SU-DHL-6 (cell line): ENCODE measurements at regions not wholly inside any gene's neighbourhood (a gene's known extent, or its start where the extent isn't known, plus 50 kb on each side); places are given as distances from the start of the nearest gene placed in this dataset.

Source experiments
- H2AFZ ChIP-seq: fragments of 200-600 bp; sonication (generic); 2 replicates; pipeline ENCODE4 v1.6.1; 2014; ENCODE audit warnings: low read depth, mild to moderate bottlenecking, moderate library complexity, mixed read lengths, antibody characterized with exemption, low read length; ENCODE audit not compliant: severe bottlenecking
- H3F3A ChIP-seq: fragments of 200-600 bp; shearing (Covaris generic); 2 replicates; pipeline ENCODE4 v1.6.0; 2016; ENCODE audit warnings: antibody characterized with exemption, mild to moderate bottlenecking; ENCODE audit not compliant: insufficient read depth
- H3K27ac ChIP-seq: fragments of 200-600 bp; sonication (generic); 2 replicates; pipeline ENCODE4 v1.5.1; 2016; ENCODE audit warnings: low read depth, mild to moderate bottlenecking, low read length, moderate library complexity, mixed read lengths
- H3K27me3 ChIP-seq: fragments of 200-600 bp; sonication (generic), shearing (Covaris generic); 2 replicates; pipeline ENCODE4 v1.6.0; 2014; ENCODE audit warnings: mild to moderate bottlenecking, low read length
- H3K36me3 ChIP-seq: fragments of 200-600 bp; sonication (generic); 2 replicates; pipeline ENCODE4 v1.6.1; 2014; ENCODE audit warnings: mild to moderate bottlenecking, low read length, mixed read lengths
- H3K4me2 ChIP-seq: fragments of 300-600, 200-600 bp; shearing (Covaris generic), sonication (generic); 2 replicates; pipeline ENCODE4 v1.6.0; 2014; ENCODE audit warnings: low read length, low read depth, mild to moderate bottlenecking; ENCODE audit not compliant: poor library complexity, severe bottlenecking
- H3K4me3 ChIP-seq: fragments of 200-600 bp; sonication (generic); 2 replicates; pipeline ENCODE4 v1.5.1; 2014; ENCODE audit warnings: antibody characterized with exemption, low read length, mild to moderate bottlenecking, mixed read lengths; ENCODE audit not compliant: insufficient read depth, poor library complexity, severe bottlenecking
- H3K79me2 ChIP-seq: fragments of 200-600 bp; sonication (generic); 2 replicates; pipeline ENCODE4 v1.6.1; 2014; ENCODE audit warnings: mild to moderate bottlenecking, low read length, moderate library complexity; ENCODE audit not compliant: insufficient read depth
- H3K9ac ChIP-seq: fragments of 200-600 bp; sonication (generic); 2 replicates; pipeline ENCODE4 v1.7.0; 2014; ENCODE audit warnings: mild to moderate bottlenecking, low read length
- H3K9me2 ChIP-seq: fragments of 200-600 bp; sonication (generic); replicated peaks from 2 replicates; pipeline ENCODE4 v1.6.1; 2014; ENCODE audit warnings: low read length; ENCODE audit not compliant: insufficient read depth
- H3K9me3 ChIP-seq: fragments of 200-600 bp; sonication (generic); 2 replicates; pipeline ENCODE4 v1.6.1; 2014; ENCODE audit warnings: low read length, mixed read lengths; ENCODE audit not compliant: insufficient read depth
- H4K20me1 ChIP-seq: fragments of 200-600 bp; sonication (generic); 2 replicates; pipeline ENCODE4 v1.6.1; 2014; ENCODE audit warnings: low read depth, mild to moderate bottlenecking, antibody characterized with exemption, low read length, moderate library complexity, mixed read lengths
- EZH2phosphoT487 ChIP-seq: fragments of 200-600 bp; sonication (generic), shearing (Covaris generic); conservative IDR thresholded peaks from 2 replicates; pipeline ENCODE4 v1.6.1; 2018; ENCODE audit warnings: mild to moderate bottlenecking, antibody characterized with exemption, low read length, moderate library complexity, mixed read lengths
- TF ChIP-seq, protein P1 (sequence below): fragments of 200-600 bp; sonication (generic); IDR thresholded peaks from one replicate; pipeline ENCODE4 v1.5.1; 2017; ENCODE audit warnings: antibody characterized with exemption, mild to moderate bottlenecking, low read length, moderate library complexity; ENCODE audit not compliant: insufficient read depth, poor library complexity, severe bottlenecking

DNA sequence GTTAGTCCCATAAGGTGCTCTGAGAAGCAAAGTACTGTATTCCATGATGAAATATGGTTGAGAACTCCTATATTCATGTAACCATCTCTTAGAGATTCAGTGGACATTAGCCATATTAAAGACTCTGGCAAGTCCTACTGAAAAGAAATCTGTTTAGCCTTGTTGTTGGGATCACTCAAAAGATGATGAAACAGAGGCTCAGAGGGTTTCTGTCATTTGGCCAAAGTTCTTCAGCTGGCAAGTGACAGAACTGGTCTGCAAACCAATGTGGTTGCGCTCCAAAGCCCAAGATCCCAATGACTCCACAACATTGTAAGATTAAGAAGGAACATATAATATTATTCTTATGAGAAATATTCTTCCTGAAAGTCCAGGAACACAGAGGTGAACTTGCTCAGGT lies 462.9 kb downstream of the ACTL7B start:
- no peak for TF ChIP-seq EZH2phosphoT487
- TF ChIP-seq, protein P1, sequence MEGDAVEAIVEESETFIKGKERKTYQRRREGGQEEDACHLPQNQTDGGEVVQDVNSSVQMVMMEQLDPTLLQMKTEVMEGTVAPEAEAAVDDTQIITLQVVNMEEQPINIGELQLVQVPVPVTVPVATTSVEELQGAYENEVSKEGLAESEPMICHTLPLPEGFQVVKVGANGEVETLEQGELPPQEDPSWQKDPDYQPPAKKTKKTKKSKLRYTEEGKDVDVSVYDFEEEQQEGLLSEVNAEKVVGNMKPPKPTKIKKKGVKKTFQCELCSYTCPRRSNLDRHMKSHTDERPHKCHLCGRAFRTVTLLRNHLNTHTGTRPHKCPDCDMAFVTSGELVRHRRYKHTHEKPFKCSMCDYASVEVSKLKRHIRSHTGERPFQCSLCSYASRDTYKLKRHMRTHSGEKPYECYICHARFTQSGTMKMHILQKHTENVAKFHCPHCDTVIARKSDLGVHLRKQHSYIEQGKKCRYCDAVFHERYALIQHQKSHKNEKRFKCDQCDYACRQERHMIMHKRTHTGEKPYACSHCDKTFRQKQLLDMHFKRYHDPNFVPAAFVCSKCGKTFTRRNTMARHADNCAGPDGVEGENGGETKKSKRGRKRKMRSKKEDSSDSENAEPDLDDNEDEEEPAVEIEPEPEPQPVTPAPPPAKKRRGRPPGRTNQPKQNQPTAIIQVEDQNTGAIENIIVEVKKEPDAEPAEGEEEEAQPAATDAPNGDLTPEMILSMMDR = no peak
- Histone ChIP-seq H3F3A (no peaks in the 10 kb centered on the region), H3K9ac (no peak overlapping the region), H3K79me2 (no peaks in the 10 kb centered on the region), H4K20me1 (no peaks in the 10 kb centered on the region), H2AFZ (no peak overlapping the region), H3K9me2 (no peaks in the 10 kb centered on the region), H3K9me3 (0 out of 2 replicates have a peak, but pooled peaks cover 4% of the 10 kb centered on the region), H3K4me2 (no peak overlapping the region), H3K27ac (no peak overlapping the region), H3K4me3 (no peak overlapping the region), H3K36me3 (no peaks in the 10 kb centered on the region), H3K27me3 (no peaks in the 10 kb centered on the region)

DNA sequence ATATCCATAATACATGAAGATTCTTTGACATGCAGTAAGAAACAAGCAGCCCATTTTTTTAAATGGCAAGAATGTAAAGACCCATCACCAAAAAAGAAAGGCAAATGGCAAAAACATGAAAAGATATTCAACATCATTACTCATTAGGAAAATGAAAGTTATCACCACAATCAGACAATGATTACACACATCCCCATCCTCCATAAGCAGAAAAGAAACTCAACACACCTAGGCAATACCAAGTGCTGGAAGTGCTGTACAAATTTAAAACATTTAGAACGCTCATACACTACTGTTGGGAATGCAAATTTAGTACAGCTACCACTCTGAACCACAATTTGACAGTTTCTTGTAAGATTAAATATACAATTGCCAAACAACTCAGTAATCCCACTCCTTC lies 466.7 kb downstream of the ACTL7B start:
- Histone ChIP-seq H3K4me3 (no peak overlapping the region), H3K79me2 (no peaks in the 10 kb centered on the region), H3K9ac (no peak overlapping the region), H3K27ac (no peak overlapping the region), H3K4me2 (no peak overlapping the region), H3K36me3 (no peaks in the 10 kb centered on the region), H3F3A (no peaks in the 10 kb centered on the region), H3K9me3 (no peaks in the 10 kb centered on the region), H4K20me1 (no peaks in the 10 kb centered on the region), H2AFZ (no peak overlapping the region), H3K9me2 (no peaks in the 10 kb centered on the region), H3K27me3 (no peaks in the 10 kb centered on the region)
- TF ChIP-seq, protein P1 = no peak
- no peak for TF ChIP-seq EZH2phosphoT487

DNA sequence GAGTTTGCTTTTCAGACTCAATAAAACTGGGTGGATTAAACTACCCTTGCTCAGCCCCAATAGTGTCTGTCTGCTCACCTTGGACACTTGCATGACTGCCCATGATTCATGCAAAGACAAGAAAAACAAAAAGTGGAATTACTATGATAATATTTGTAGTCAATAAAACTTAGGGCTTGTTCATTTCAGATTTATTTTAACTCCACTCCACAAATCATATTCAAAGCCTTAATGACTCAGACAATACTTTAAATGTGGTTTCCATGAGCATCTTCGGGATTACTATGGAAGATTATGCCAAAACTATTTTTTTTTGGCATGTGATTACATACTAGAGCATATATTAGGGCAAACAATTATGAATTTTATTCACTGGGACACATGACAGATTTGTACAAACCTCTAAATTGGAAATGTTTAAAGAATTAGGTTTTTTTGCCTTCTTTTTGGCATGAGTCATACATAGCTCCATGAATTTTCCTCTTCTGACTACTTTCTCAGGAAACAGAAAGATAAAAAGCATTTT lies 468.9 kb downstream of the ACTL7B start:
- Histone ChIP-seq H3K9ac (no peak overlapping the region), H3K36me3 (no peaks in the 10 kb centered on the region), H2AFZ (no peak overlapping the region), H3K27ac (no peak overlapping the region), H3K27me3 (no peaks in the 10 kb centered on the region), H3K9me3 (no peaks in the 10 kb centered on the region), H4K20me1 (no peaks in the 10 kb centered on the region), H3K9me2 (no peaks in the 10 kb centered on the region), H3K4me2 (no peak overlapping the region), H3K79me2 (no peaks in the 10 kb centered on the region), H3K4me3 (no peak overlapping the region), H3F3A (no peaks in the 10 kb centered on the region)
- no peak for TF ChIP-seq EZH2phosphoT487
- TF ChIP-seq, protein P1 = no peak

DNA sequence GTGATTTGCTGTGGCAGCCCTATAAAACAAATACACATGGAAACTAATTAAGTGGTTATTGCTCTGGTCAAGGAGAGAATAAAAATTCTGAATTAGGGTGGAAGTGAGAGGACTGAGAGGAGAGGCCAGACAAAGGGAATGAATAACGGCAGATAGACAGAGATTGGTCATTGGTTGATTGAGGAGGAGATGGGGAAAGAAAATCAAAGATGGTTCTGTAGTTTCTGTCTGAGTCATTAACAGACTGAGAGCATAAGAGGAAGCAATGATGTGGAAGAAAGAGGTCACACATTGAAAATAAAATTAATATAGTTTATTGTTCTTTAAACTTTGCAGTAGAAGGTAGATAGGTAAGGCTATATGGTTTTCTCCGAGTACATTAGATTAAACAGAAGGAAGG lies 469.8 kb downstream of the ACTL7B start:
- no peaks in the 10 kb centered on the region for H3K27me3 ChIP-seq
- H3K36me3 ChIP-seq = no peaks in the 10 kb centered on the region
- H3K27ac ChIP-seq = no peak overlapping the region
- H3K4me2 ChIP-seq = no peak overlapping the region
- H2AFZ ChIP-seq = no peak overlapping the region
- no peak for TF ChIP-seq EZH2phosphoT487
- H3K9ac ChIP-seq = no peak overlapping the region
- no peaks in the 10 kb centered on the region for H3K9me3 ChIP-seq
- H4K20me1 ChIP-seq = no peaks in the 10 kb centered on the region
- no peak overlapping the region for H3K4me3 ChIP-seq
- no peaks in the 10 kb centered on the region for H3K79me2 ChIP-seq
- H3F3A ChIP-seq = no peaks in the 10 kb centered on the region
- H3K9me2 ChIP-seq = no peaks in the 10 kb centered on the region
